ENCODE measurements at regions not wholly inside any gene's neighbourhood (a gene's known extent, or its start where the extent isn't known, plus 50 kb on each side); places are given as distances from the start of the nearest gene placed in this dataset.
"Not testable (repeated sequence)": the region's sequence is repeated elsewhere in the genome, so short reads cannot be mapped to it uniquely, and the experiment has no call there.

GRCh38 chr1:219045246-219045645 lies 128.4 kb upstream of the LYPLAL1 start:
- no peak for DNase-seq (ENCODE audit: low read depth in 3 of 3)

- no peak for DNase-seq (ENCODE audit: low read depth in 3 of 3)
Observed at GRCh38 chr1:219049501-219049900, 124.2 kb upstream of the LYPLAL1 start.

GRCh38 chr1:219050086-219050821 lies 123.4 kb upstream of the LYPLAL1 start:
- DNase-seq (ENCODE audit: low read depth in 3 of 3): no peak

GRCh38 chr1:219050822-219051125 lies 122.9 kb upstream of the LYPLAL1 start:
- DNase-seq (ENCODE audit: low read depth in 3 of 3): no peak

- no peak for DNase-seq (ENCODE audit: low read depth in 3 of 3)
Observed at GRCh38 chr1:219051547-219051946, 122.1 kb upstream of the LYPLAL1 start.

GRCh38 chr1:219058891-219059820 lies 114.5 kb upstream of the LYPLAL1 start:
- no peak for DNase-seq (ENCODE audit: low read depth in 3 of 3)

- DNase-seq (ENCODE audit: low read depth in 3 of 3): no peak
Observed at GRCh38 chr1:219060798-219061197, 112.9 kb upstream of the LYPLAL1 start.

GRCh38 chr1:219062161-219062560 lies 111.5 kb upstream of the LYPLAL1 start:
- DNase-seq (ENCODE audit: low read depth in 3 of 3): no peak

GRCh38 chr1:219066098-219066497 lies 107.6 kb upstream of the LYPLAL1 start:
- DNase-seq (ENCODE audit: low read depth in 3 of 3): no peak

- no peak for DNase-seq (ENCODE audit: low read depth in 3 of 3)
Observed at GRCh38 chr1:219066631-219067349, 106.9 kb upstream of the LYPLAL1 start.

GRCh38 chr1:219067350-219067712 lies 106.3 kb upstream of the LYPLAL1 start:
- DNase-seq (ENCODE audit: low read depth in 3 of 3): no peak

GRCh38 chr1:219070395-219070794 lies 103.3 kb upstream of the LYPLAL1 start:
- not testable (repeated sequence) for DNase-seq (ENCODE audit: low read depth in 3 of 3)

- no peak for DNase-seq (ENCODE audit: low read depth in 3 of 3)
Observed at GRCh38 chr1:219071209-219071608, 102.5 kb upstream of the LYPLAL1 start.

GRCh38 chr1:219072329-219072728 lies 101.3 kb upstream of the LYPLAL1 start:
- DNase-seq (ENCODE audit: low read depth in 3 of 3): no peak

GRCh38 chr1:219074084-219074728 lies 99.5 kb upstream of the LYPLAL1 start:
- DNase-seq (ENCODE audit: low read depth in 3 of 3): no peak

- DNase-seq (ENCODE audit: low read depth in 3 of 3): no peak
Observed at GRCh38 chr1:219075121-219075879, 98.4 kb upstream of the LYPLAL1 start.

GRCh38 chr1:219076326-219076937 lies 97.2 kb upstream of the LYPLAL1 start:
- DNase-seq (ENCODE audit: low read depth in 3 of 3): no peak

- DNase-seq (ENCODE audit: low read depth in 3 of 3): not testable (repeated sequence)
Observed at GRCh38 chr1:219077767-219078166, 95.9 kb upstream of the LYPLAL1 start.

- no peak for DNase-seq (ENCODE audit: low read depth in 3 of 3)
Observed at GRCh38 chr1:219081943-219082925, 91.4 kb upstream of the LYPLAL1 start.

- DNase-seq (ENCODE audit: low read depth in 3 of 3): no peak
Observed at GRCh38 chr1:219083631-219084030, 90.0 kb upstream of the LYPLAL1 start.
